A549 (cell line): ENCODE measurements at regions not wholly inside any gene's neighbourhood (a gene's known extent, or its start where the extent isn't known, plus 50 kb on each side); places are given as distances from the start of the nearest gene placed in this dataset.

ENCODE experiments used
- ATAC-seq, 2 experiments: fragments of 200-7000 bp in 1 of 2; fragments of >200 bp in 1 of 2; cut with Nextera tagmentation in 1 of 2; cut with Tn5 transposase in 1 of 2; 3 replicates each; pipeline versions ENCODE4 v1.8.0 to v1.9.1; 2018 to 2020; ENCODE audit warnings: mild to moderate bottlenecking in 1 of 2, moderate library complexity in 1 of 2
- CTCF ChIA-PET: fragments of 300-600 bp; sonication (Branson Sonifier 250); formaldehyde crosslinking; extraction: SDS; loops from one replicate; lab custom pipeline; 2021; ENCODE audit warnings: antibody characterized with exemption, inconsistent platforms; lab: Yijun Ruan, JAX
- POLR2A ChIA-PET: fragments of 350-600 bp; formaldehyde crosslinking; extraction: SDS; loops from one replicate; lab custom pipeline; 2021; ENCODE audit warnings: antibody characterized with exemption, inconsistent platforms; lab: Yijun Ruan, JAX
- DNase-seq, 2 experiments: peaks; one replicate each; pipeline versions ENCODE4 v3.0.0 to v3.0.0-alpha.2; 2011 to 2016; ENCODE audit warnings: low read depth in 1 of 2, low spot score in 1 of 2
- FAIRE-seq: peaks from 2 replicates; lab custom pipeline; 2011; peaks lifted over from hg19 to GRCh38; lab: Jason Lieb, UNC
- H3K27ac ChIP-seq, 2 experiments: fragments of >200 bp; sonication (Bioruptor Twin); formaldehyde crosslinking; 3 replicates each; pipeline ENCODE4 v1.5.1; 2016 to 2017
- H3K4me1 ChIP-seq: fragments of >200 bp; sonication (Bioruptor Twin); formaldehyde crosslinking; 3 replicates; pipeline ENCODE4 v1.6.1; 2016
- H3K4me2 ChIP-seq: fragments of >200 bp; sonication (Bioruptor Twin); formaldehyde crosslinking; 3 replicates; pipeline ENCODE4 v1.6.1; 2016
- H3K4me3 ChIP-seq: fragments of >200 bp; sonication (Bioruptor Twin); formaldehyde crosslinking; 3 replicates; pipeline ENCODE4 v1.5.1; 2016
- H3K9me3 ChIP-seq: fragments of >200 bp; sonication (Bioruptor Twin); formaldehyde crosslinking; 3 replicates; pipeline ENCODE4 v1.6.1; 2016
- BHLHE40 ChIP-seq: IDR thresholded peaks from 2 replicates; pipeline ENCODE4 v1.6.1; 2012; ENCODE audit warnings: low read depth, low read length, inconsistent platforms
- CBX2 ChIP-seq: fragments of 200-600 bp; sonication (generic); IDR thresholded peaks from 2 replicates; pipeline ENCODE4 v1.6.1; 2016; ENCODE audit warnings: low read depth, mild to moderate bottlenecking, borderline replicate concordance
- CBX8 ChIP-seq: fragments of 200-600 bp; sonication (generic); IDR thresholded peaks from 2 replicates; pipeline ENCODE4 v1.6.1; 2016
- CEBPB ChIP-seq, 2 experiments: fragments of >200 bp in 1 of 2; sonication (Bioruptor Twin) in 1 of 2; formaldehyde crosslinking in 1 of 2; IDR thresholded peaks; 2 replicates each; pipeline ENCODE4 v1.6.1; 2012 to 2016
- CHD4 ChIP-seq: fragments of 200-600 bp; sonication (generic); IDR thresholded peaks from 2 replicates; pipeline ENCODE4 v1.6.1; 2016; ENCODE audit warnings: antibody characterized with exemption, mild to moderate bottlenecking, borderline replicate concordance
- EHMT2 ChIP-seq: fragments of 200-600 bp; sonication (generic); IDR thresholded peaks from 2 replicates; pipeline ENCODE4 v1.6.1; 2016; ENCODE audit warnings: antibody characterized with exemption, low read depth, mild to moderate bottlenecking, moderate library complexity
- ESRRA ChIP-seq: fragments of 150-350 bp; IDR thresholded peaks from 2 replicates; pipeline ENCODE4 v1.6.1; 2014; ENCODE audit warnings: mild to moderate bottlenecking, low read length, borderline replicate concordance
- FOSL2 ChIP-seq, 2 experiments: fragments of 450-650 bp in 1 of 2; fragments of >200 bp in 1 of 2; sonication (Bioruptor Twin) in 1 of 2; formaldehyde crosslinking; IDR thresholded peaks; 2 replicates each; pipeline versions ENCODE4 v1.5.0 to v1.6.1; 2016 to 2020; ENCODE audit warnings: mild to moderate bottlenecking in 1 of 2, moderate library complexity in 1 of 2
- FOXS1 ChIP-seq: fragments of 250-450 bp; sonication (Bioruptor Pico); IDR thresholded peaks from 2 replicates; pipeline ENCODE4 v1.5.0; 2020; ENCODE audit warnings: mild to moderate bottlenecking, moderate library complexity
- HOXA7 ChIP-seq: fragments of 250-450 bp; sonication (Bioruptor Pico); IDR thresholded peaks from 2 replicates; pipeline ENCODE4 v1.5.0; 2020; ENCODE audit warnings: mild to moderate bottlenecking, moderate library complexity
- HOXB5 ChIP-seq: fragments of 250-450 bp; sonication (Bioruptor Pico); IDR thresholded peaks from 2 replicates; pipeline ENCODE4 v1.5.0; 2020; ENCODE audit warnings: mild to moderate bottlenecking, moderate library complexity
- JUN ChIP-seq, 2 experiments: fragments of >200 bp; sonication (Bioruptor Twin); formaldehyde crosslinking; IDR thresholded peaks; 2 replicates in 1 of 2; 3 replicates in 1 of 2; pipeline ENCODE4 v1.6.1; 2016 to 2017
- KDM5A ChIP-seq: fragments of 200-600 bp; sonication (generic); IDR thresholded peaks from 2 replicates; pipeline ENCODE4 v1.6.1; 2016; ENCODE audit warnings: antibody characterized with exemption, mild to moderate bottlenecking
- MYC ChIP-seq: IDR thresholded peaks from 2 replicates; pipeline ENCODE4 v1.6.1; 2012; ENCODE audit warnings: mild to moderate bottlenecking, inconsistent platforms, low read length, improper control_type of control experiment, borderline replicate concordance
- POLR2A ChIP-seq: IDR thresholded peaks from 2 replicates; pipeline ENCODE4 v1.6.1; 2012; ENCODE audit warnings: mild to moderate bottlenecking, low read length
- POLR2AphosphoS2 ChIP-seq: conservative IDR thresholded peaks from 2 replicates; pipeline ENCODE4 v1.6.1; 2012; ENCODE audit warnings: low read length, improper control_type of control experiment, inconsistent platforms
- RCOR1 ChIP-seq: fragments of 150-350 bp; IDR thresholded peaks from 2 replicates; pipeline ENCODE4 v1.6.1; 2014; ENCODE audit warnings: antibody characterized with exemption, low read length, low read depth
- RNF2 ChIP-seq: fragments of 200-600 bp; sonication (generic); IDR thresholded peaks from 2 replicates; pipeline ENCODE4 v1.6.1; 2016; ENCODE audit warnings: low read depth, mild to moderate bottlenecking, antibody characterized with exemption, moderate library complexity, borderline replicate concordance
- SREBF2 ChIP-seq: fragments of 450-650 bp; IDR thresholded peaks from 2 replicates; pipeline ENCODE4 v1.6.1; 2014; ENCODE audit warnings: mild to moderate bottlenecking, moderate library complexity
- TFCP2L1 ChIP-seq: fragments of 250-450 bp; sonication (Bioruptor Pico); IDR thresholded peaks from 2 replicates; pipeline ENCODE4 v1.5.0; 2021; ENCODE audit warnings: mild to moderate bottlenecking
- TP53 ChIP-seq: fragments of 250-450 bp; sonication (Bioruptor Pico); IDR thresholded peaks from 2 replicates; pipeline ENCODE4 v1.5.0; 2021; ENCODE audit warnings: mild to moderate bottlenecking, moderate library complexity
- ZFP36 ChIP-seq: fragments of 450-650 bp; IDR thresholded peaks from 2 replicates; pipeline ENCODE4 v1.6.1; 2014; ENCODE audit warnings: borderline replicate concordance; ENCODE audit not compliant: partially characterized antibody
- ZNF302 ChIP-seq: fragments of 250-450 bp; sonication (Bioruptor Pico); IDR thresholded peaks from 2 replicates; pipeline ENCODE4 v1.9.0; 2021; ENCODE audit warnings: inconsistent platforms, mild to moderate bottlenecking, moderate library complexity
- WGBS: methylation state at CpG from one replicate; pipeline ENCODE4 v1.1.6; 2017; ENCODE audit errors: missing lambda C conversion rate; 5-methylcytosine and 5-hydroxymethylcytosine counted together
- TF ChIP-seq, protein P1 (sequence below): fragments of 250-450 bp; sonication (Bioruptor Pico); IDR thresholded peaks from 2 replicates; pipeline ENCODE4 v1.5.0; 2020; ENCODE audit warnings: low read depth, mild to moderate bottlenecking, moderate library complexity
- TF ChIP-seq, protein P2 (sequence below): fragments of 150-350 bp; IDR thresholded peaks from 2 replicates; pipeline ENCODE4 v1.6.1; 2014; ENCODE audit warnings: low read depth, mild to moderate bottlenecking, low read length

DNA sequence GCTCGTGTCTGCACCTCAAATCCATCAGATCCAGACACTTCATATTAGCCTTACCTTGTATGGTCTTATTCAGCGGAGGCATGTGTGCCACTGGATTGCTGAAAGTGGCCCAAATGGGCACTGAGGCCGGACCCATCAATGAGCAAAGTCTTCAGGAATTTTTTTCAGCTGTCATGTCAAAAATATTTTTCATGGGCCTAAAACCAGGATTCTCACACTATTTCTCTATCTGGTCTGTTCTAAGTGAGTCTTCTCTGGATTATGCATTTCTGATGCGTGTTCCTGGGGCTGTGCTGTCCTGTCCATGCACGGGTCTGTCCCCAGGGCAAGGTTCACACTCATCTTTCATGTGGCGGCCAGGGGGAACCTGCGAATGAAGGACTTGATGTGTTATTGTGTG lies 94.6 kb downstream of the KCNA5 start (continued):
- TF ChIP-seq RCOR1 (no peak), ZNF302 (CRISPR knock-in tag) (no peak)
- TF ChIP-seq, all 56 proteins: peak for 0

DNA sequence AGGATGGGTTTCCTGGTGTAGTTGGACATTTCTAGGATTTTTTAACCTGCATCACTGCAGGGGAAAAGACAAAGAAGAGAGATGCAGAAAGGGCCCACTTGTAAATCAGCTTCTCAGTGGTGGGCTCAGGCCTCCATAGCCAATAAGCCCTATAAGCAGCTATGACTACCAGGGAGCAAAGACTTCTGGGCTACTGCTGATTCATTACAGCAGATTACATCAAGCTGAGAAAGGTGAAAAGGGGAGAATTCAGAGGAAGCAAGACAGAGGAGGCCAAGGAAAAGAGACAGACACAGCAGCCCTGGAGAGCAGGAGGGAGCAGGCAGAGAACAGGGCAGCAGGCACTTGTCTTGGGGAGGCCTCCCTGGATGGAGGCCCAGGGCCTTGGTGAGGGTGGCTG lies 95.2 kb downstream of the KCNA5 start:
- no peak overlapping the region for H3K4me3 ChIP-seq

DNA sequence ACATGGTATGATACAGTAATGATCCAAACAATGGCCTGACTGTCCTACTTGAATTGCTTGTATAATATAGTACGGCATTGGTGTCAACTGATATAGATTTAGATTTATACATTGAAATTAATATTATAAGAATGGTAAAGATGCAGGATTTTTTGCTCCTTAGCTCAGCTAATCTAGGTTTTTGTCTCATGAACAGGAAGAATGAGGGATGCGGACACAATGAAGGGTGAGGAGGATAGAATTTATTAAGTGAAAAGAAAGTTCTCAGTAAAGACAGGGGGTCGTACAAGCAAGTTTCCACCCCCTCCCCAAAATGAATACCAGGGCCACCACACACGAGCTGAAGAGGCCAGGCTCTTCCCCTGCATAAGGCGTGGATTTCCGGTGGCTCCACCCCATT lies 96.1 kb downstream of the KCNA5 start:
- DNase-seq (no peak), FAIRE-seq (no peak), ATAC-seq (no peak)
- Histone ChIP-seq H3K4me1 (no peaks in the 10 kb centered on the region), H3K27ac (no peak overlapping the region), H3K4me3 (no peak overlapping the region), H3K9me3 (no peaks in the 10 kb centered on the region; the same call in 2 of the 3 replicates), H3K4me2 (no peak overlapping the region)
- TF ChIP-seq CBX8 (no peak), SREBF2 (no peak), KDM5A (no peak)
- WGBS, result 45% methylated on average over 6 of the region's 6 CpGs
- CTCF ChIA-PET, result no interaction called here
- POLR2A ChIA-PET, result no interaction called here

More for the DNA sequence above, 95.2 kb downstream of the KCNA5 start:
- POLR2A ChIA-PET, result no interaction called here
- DNase-seq (no peak), FAIRE-seq (no peak), ATAC-seq (no peak)
- no peak overlapping the region for H3K4me2 ChIP-seq
- H3K9me3 ChIP-seq, result no peaks in the 10 kb centered on the region; the same call in 2 of the 3 replicates
- TF ChIP-seq, protein P1, sequence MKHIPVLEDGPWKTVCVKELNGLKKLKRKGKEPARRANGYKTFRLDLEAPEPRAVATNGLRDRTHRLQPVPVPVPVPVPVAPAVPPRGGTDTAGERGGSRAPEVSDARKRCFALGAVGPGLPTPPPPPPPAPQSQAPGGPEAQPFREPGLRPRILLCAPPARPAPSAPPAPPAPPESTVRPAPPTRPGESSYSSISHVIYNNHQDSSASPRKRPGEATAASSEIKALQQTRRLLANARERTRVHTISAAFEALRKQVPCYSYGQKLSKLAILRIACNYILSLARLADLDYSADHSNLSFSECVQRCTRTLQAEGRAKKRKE (CRISPR knock-in tag), result no peak
- no peak for TF ChIP-seq RNF2
- no peak for TF ChIP-seq POLR2AphosphoS2
- no peak for TF ChIP-seq RCOR1
- TF ChIP-seq TFCP2L1 (CRISPR knock-in tag), result no peak
- TF ChIP-seq EHMT2, result no peak
- no peak for TF ChIP-seq JUN (IDR thresholded peaks at IDR 0.05)
- TF ChIP-seq FOSL2 (IDR thresholded peaks at IDR 0.05), result no peak
- no peak for TF ChIP-seq FOSL2 (CRISPR knock-in tag; IDR thresholded peaks at IDR 0.05)
- no peak for TF ChIP-seq CBX8
- no peak for TF ChIP-seq BHLHE40
- no peak for TF ChIP-seq TP53 (CRISPR knock-in tag)
- no peak for TF ChIP-seq ZFP36
- no peak for TF ChIP-seq HOXA7 (CRISPR knock-in tag)
- TF ChIP-seq CHD4, result no peak
- no peak for TF ChIP-seq KDM5A
- CTCF ChIA-PET, result no interaction called here
- no peak overlapping the region for H3K27ac ChIP-seq
- H3K4me1 ChIP-seq, result no peaks in the 10 kb centered on the region

- ATAC-seq (no peak), DNase-seq (no peak)
- Histone ChIP-seq H3K4me2 (no peak overlapping the region), H3K9me3 (no peaks in the 10 kb centered on the region; the same call in 2 of the 3 replicates)
- TF ChIP-seq CEBPB (IDR thresholded peaks at IDR 0.05), result no peak
- TF ChIP-seq RCOR1, result no peak
- TF ChIP-seq, protein P2, sequence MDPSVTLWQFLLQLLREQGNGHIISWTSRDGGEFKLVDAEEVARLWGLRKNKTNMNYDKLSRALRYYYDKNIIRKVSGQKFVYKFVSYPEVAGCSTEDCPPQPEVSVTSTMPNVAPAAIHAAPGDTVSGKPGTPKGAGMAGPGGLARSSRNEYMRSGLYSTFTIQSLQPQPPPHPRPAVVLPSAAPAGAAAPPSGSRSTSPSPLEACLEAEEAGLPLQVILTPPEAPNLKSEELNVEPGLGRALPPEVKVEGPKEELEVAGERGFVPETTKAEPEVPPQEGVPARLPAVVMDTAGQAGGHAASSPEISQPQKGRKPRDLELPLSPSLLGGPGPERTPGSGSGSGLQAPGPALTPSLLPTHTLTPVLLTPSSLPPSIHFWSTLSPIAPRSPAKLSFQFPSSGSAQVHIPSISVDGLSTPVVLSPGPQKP, result no peak
- no peak for TF ChIP-seq ESRRA
- TF ChIP-seq EHMT2, result no peak
- no peak for TF ChIP-seq MYC
- no peak for TF ChIP-seq FOXS1 (CRISPR knock-in tag)
- no peak for TF ChIP-seq CBX8
- no peak for TF ChIP-seq KDM5A
- no peak for TF ChIP-seq POLR2A
- no peak for TF ChIP-seq HOXB5
- no peak for TF ChIP-seq CBX2
- TF ChIP-seq, all 56 proteins: peak for 0
- H3K4me3 ChIP-seq, result no peak overlapping the region
- no peak for FAIRE-seq
- POLR2A ChIA-PET, result no interaction called here
- CTCF ChIA-PET, result no interaction called here
- 4% methylated on average over 3 of the region's 3 CpGs for WGBS
- no peak overlapping the region for H3K27ac ChIP-seq
- H3K4me1 ChIP-seq, result no peaks in the 10 kb centered on the region
These were observed 96.5 kb downstream of the KCNA5 start for GRCh38 chr12:5140190-5140589.
